HG02610 (cell line): ENCODE measurements at regions not wholly inside any gene's neighbourhood (a gene's known extent, or its start where the extent isn't known, plus 50 kb on each side); places are given as distances from the start of the nearest gene placed in this dataset.

Experiments used
- ATAC-seq: cut with Tn5 transposase; IDR thresholded peaks from one replicate; pipeline ENCODE4 v1.9.1; 2021; ENCODE audit warnings: mild to moderate bottlenecking, moderate library complexity; ENCODE audit not compliant: unreplicated experiment

GRCh38 chr16:8519179-8519578 lies 71.1 kb downstream of the TMEM114 start:
- ATAC-seq = no peak

GRCh38 chr16:8517280-8517679 lies 73.0 kb downstream of the TMEM114 start:
- no peak for ATAC-seq

- ATAC-seq = no peak
Measured at GRCh38 chr16:8516471-8516870, 73.8 kb downstream of the TMEM114 start.

- ATAC-seq = peak; percentile 63
Measured at GRCh38 chr16:8512941-8513624, 77.2 kb downstream of the TMEM114 start.

- ATAC-seq = no peak
Measured at GRCh38 chr16:8511464-8511863, 78.8 kb downstream of the TMEM114 start.

- ATAC-seq = no peak
Measured at GRCh38 chr16:8510160-8510559, 80.2 kb downstream of the TMEM114 start.

GRCh38 chr16:8505327-8505991 lies 84.9 kb downstream of the TMEM114 start:
- no peak for ATAC-seq

GRCh38 chr16:8502446-8502845 lies 87.9 kb downstream of the TMEM114 start:
- no peak for ATAC-seq

- ATAC-seq = no peak
Measured at GRCh38 chr16:8500351-8500750, 90.0 kb downstream of the TMEM114 start.

- no peak for ATAC-seq
Measured at GRCh38 chr16:8496364-8496763, 93.9 kb downstream of the TMEM114 start.

GRCh38 chr16:8493972-8494371 lies 96.3 kb downstream of the TMEM114 start:
- ATAC-seq = no peak

GRCh38 chr16:8492690-8493089 lies 97.6 kb downstream of the TMEM114 start:
- ATAC-seq = no peak

- no peak for ATAC-seq
Measured at GRCh38 chr16:8489580-8489979, 100.7 kb downstream of the TMEM114 start.

- no peak for ATAC-seq
Measured at GRCh38 chr16:8486985-8487384, 103.3 kb downstream of the TMEM114 start.

- no peak for ATAC-seq
Measured at GRCh38 chr16:8483396-8483795, 106.9 kb downstream of the TMEM114 start.

GRCh38 chr16:8481810-8482209 lies 108.5 kb downstream of the TMEM114 start:
- no peak for ATAC-seq

- ATAC-seq = no peak
Measured at GRCh38 chr16:8476824-8477223, 113.5 kb downstream of the TMEM114 start.

GRCh38 chr16:8474587-8474986 lies 115.7 kb downstream of the TMEM114 start:
- ATAC-seq = no peak

- no peak for ATAC-seq
Measured at GRCh38 chr16:8469102-8469778, 121.1 kb downstream of the TMEM114 start.

- ATAC-seq = no peak
Measured at GRCh38 chr16:8464979-8465378, 125.3 kb downstream of the TMEM114 start.

GRCh38 chr16:8459085-8459733 lies 131.1 kb downstream of the TMEM114 start:
- no peak for ATAC-seq
